NCI-H128 (cell line): ENCODE measurements at regions not wholly inside any gene's neighbourhood (a gene's known extent, or its start where the extent isn't known, plus 50 kb on each side); places are given as distances from the start of the nearest gene placed in this dataset.
"Not testable (repeated sequence)": the region's sequence is repeated elsewhere in the genome, so short reads cannot be mapped to it uniquely, and the experiment has no call there.

Experiments used
- DNase-seq: peaks from one replicate; lab custom pipeline; 2025; ENCODE audit not compliant: unreplicated experiment; lab: John Stamatoyannopoulos, UW

- no peak for DNase-seq
Measured at GRCh38 chr1:232327899-232328298, 302.0 kb downstream of the SIPA1L2 start.

DNA sequence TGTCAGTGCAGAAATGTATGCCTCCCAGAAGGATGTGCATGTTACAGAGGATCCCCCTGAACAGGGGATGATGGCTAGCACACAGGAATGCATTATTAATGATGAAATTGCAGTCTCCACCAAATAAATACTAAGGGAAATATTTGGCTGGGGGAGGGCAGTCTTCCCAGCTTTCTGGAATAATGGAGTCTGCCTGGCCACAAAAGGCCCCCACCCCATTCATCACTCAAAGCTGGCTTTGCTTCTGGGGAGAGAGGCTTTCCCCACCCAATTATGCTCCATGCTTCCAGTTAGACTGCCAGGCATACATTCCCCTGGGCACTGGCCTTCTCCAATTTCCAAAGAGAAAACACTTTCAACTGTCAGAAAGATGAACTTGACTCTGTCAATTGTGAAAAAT is 302.7 kb downstream of the SIPA1L2 start:
- DNase-seq = no peak

GRCh38 chr1:232322162-232322734 is 307.7 kb downstream of the SIPA1L2 start:
- no peak for DNase-seq

- DNase-seq = no peak
Measured at GRCh38 chr1:232319518-232320210, 310.3 kb downstream of the SIPA1L2 start.

- peak; percentile 25 for DNase-seq
Measured at GRCh38 chr1:232319072-232319471, 310.9 kb downstream of the SIPA1L2 start.

GRCh38 chr1:232318143-232318542 is 311.8 kb downstream of the SIPA1L2 start:
- no peak for DNase-seq

- DNase-seq = no peak
Measured at GRCh38 chr1:232317350-232317749, 312.6 kb downstream of the SIPA1L2 start.

DNA sequence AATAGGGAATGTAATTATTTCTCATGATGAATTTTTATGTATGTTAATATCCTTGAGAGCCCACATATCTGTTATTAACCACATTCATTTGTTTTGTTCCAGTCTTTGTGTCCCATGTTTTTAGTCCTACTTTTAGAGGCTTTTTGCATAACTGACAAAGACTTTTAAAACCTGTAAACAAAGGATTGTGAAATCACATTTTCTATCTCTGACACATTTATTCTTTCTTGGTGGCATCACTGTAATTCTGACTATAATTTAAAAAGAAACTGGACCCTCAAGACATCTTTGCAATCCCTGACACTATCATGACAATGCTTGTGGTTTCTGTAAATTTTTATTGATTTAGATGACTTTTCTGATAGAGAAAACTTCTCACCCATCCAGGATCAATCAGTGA is 313.1 kb downstream of the SIPA1L2 start:
- DNase-seq = no peak

- DNase-seq = not testable (repeated sequence)
Measured at GRCh38 chr1:232313876-232314275, 316.1 kb downstream of the SIPA1L2 start.

GRCh38 chr1:232310541-232310940 is 319.4 kb downstream of the SIPA1L2 start:
- no peak for DNase-seq

- no peak for DNase-seq
Measured at GRCh38 chr1:232308616-232309015, 321.3 kb downstream of the SIPA1L2 start.

GRCh38 chr1:232307296-232308017 is 322.5 kb downstream of the SIPA1L2 start:
- DNase-seq = no peak

GRCh38 chr1:232306269-232306961 is 323.5 kb downstream of the SIPA1L2 start:
- no peak for DNase-seq

DNA sequence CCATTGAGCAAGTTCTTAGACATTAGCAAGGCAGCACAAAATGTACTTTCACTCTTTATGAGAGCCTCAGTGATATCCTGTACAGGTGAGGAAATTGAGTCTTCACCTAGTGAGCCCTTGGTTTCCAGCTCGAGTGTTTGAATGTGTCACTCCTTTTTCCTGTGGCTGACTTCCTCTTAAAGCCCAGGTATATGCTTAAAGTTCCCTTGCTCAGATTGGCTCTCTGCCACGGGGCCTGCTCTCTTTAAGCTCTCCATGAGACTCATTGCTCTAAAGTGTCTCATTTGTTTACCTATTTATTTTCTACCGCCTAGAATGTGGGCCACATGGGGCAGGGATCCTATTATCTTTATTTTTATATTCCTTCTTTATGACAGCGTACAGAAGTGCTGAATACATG is 324.9 kb downstream of the SIPA1L2 start:
- DNase-seq = peak; percentile 59

DNA sequence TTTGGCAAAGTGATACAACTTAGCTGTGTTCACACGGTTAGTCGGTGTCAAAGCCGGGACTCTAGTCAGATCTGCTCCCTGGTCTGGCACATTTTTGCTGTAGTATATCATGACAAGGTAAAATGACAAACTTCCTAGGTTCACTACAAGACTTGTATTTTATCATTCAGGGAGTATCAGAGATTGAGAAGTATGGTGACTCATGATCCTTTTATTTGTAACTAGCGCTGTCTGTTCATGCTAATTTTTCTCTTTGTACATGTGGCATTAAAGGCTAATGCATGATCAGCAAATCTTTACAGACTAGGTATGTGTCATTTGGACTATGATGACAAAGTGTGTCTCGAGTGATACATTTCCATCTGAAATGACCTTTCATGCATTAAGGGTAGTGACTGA is 326.7 kb downstream of the SIPA1L2 start:
- DNase-seq = no peak

DNA sequence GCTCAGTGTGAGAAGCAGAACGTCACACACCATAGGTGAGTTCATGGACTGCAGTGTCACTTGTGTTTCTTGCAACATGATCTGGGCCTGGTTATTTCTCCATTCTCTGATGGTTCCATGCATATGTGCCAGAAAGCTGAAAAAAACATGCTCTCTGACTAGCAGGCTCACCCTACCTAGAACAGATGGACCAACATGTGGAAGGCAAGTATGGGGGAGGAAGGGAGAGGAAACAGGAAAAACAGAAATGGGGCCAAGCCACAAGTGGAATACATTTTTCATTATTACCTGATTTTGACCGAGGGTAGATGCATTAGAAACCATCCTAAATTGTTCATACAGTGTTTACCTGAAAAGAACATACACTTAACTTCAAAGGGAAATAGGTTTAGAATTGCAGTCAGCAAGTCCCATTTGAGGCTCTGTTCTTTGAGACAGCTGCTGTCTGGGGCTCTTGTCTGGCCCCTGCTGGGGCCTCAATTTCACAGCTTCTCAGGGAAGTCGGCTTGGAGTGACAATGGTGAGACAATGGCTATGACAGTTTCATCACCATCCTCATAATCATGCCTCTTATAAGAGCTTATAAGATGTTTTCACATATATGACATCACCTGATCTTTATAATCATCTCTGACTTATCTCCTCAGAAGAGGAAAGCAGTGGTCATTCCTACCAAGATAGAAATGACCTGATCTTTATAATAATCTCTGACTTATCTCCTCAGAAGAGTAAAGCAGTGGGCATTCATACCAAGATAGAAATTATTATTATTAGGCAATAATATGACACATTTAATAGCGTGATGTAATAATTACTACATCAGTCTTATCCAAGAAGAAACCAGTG is 327.3 kb downstream of the SIPA1L2 start:
- DNase-seq = peak; percentile 42

DNA sequence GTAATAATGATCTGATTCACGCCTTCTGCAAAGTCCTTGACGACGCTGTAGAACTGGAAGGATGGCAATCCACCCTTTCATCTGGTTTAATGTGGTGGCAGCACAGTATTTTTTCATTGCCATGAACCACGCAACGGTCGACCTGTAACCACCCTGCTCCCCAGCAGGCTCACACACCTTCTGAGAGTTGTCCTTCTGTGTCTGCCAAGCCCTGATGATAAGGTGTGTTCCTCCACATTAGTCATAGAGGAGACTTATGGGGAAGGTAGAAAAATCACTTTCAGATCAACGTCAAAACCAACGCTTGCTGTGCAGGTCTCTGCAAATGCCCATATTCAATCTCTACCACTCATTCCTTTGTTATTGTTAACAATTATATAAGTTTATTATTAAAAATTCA is 328.7 kb downstream of the SIPA1L2 start:
- no peak for DNase-seq

- DNase-seq = no peak
Measured at GRCh38 chr1:232300466-232300865, 329.5 kb downstream of the SIPA1L2 start.

DNA sequence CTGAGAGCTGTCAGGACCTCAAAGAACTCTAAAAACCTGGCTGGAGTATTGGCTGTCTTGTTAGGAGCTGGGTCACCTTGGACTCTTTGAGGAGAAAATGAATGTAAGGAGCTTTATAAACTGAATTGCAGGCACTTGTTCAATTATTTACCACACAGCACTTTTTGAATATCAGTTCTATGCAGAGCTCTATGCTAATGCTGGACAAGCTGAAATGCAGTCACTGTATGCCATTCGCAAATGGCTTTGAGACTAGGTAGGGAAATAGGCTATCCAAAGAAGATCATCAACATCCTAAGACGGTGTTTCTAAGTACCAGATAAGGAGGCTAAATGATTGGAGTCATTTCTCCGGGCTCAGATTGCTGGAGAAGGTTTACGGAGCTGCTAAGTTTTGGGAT is 333.5 kb downstream of the SIPA1L2 start:
- DNase-seq = no peak

DNA sequence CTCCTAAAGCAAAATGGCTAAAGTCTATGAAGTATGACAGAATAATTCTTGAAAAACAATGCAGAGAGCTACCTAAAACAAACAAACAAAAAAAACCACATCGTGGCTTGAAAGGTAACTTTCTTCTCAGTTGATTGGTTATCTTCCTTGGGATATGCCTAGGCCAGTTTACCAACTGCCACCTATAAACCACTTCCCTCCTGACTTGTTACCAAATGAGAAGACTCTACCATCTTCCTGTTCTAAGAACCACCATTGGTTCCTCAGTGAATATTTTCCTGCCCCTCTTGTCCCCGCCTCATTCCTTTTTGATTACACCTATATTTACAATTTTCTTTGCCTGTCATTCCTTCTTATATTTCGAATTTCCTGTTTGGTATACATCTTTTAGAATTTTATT is 336.6 kb downstream of the SIPA1L2 start:
- no peak for DNase-seq

DNA sequence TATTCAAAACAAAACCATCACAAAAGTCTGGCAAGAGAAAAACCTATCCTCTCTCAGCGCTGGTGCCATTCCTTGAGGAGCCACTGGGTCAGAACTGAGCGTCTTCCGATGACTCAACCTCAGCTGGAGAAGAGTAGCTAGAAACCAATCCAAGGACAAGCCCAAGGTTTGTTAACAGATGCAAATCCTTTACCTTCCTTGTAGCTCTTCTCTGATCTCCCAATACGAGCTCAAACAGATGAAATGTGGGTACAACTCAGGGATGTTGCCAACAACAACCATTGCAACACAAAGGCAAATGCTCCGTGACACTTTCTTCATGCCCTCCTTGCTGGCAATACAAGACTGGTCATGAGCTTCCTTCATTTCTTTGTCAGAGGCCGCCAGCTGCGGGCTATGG is 337.1 kb downstream of the SIPA1L2 start:
- no peak for DNase-seq
